ENCODE measurements at regions not wholly inside any gene's neighbourhood (a gene's known extent, or its start where the extent isn't known, plus 50 kb on each side); places are given as distances from the start of the nearest gene placed in this dataset.
A peak's percentile ranks its signal among the peaks of the same experiment; 100 is the strongest.

DNA sequence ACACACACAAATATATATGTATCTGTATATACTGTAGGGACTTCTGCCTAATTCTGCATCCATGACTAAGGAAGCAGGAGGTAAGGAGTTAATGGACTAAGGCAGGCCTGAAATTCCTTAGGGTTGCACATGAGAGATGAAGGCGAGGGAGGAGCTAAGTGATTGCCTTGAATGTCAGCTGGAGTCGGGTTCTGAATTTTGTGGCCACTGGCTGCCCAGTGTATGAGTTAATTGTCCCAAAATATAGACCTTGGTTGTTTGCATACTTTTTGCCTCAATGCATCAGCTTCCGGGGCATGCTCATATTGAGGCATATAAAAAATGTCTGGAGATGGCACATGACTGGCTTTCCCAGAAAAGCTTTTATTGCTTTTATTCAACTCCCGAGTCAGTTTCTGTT lies 245.5 kb downstream of the TDRD3 start:
- TF ChIP-seq, protein P1, sequence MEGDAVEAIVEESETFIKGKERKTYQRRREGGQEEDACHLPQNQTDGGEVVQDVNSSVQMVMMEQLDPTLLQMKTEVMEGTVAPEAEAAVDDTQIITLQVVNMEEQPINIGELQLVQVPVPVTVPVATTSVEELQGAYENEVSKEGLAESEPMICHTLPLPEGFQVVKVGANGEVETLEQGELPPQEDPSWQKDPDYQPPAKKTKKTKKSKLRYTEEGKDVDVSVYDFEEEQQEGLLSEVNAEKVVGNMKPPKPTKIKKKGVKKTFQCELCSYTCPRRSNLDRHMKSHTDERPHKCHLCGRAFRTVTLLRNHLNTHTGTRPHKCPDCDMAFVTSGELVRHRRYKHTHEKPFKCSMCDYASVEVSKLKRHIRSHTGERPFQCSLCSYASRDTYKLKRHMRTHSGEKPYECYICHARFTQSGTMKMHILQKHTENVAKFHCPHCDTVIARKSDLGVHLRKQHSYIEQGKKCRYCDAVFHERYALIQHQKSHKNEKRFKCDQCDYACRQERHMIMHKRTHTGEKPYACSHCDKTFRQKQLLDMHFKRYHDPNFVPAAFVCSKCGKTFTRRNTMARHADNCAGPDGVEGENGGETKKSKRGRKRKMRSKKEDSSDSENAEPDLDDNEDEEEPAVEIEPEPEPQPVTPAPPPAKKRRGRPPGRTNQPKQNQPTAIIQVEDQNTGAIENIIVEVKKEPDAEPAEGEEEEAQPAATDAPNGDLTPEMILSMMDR (conservative IDR thresholded peaks at IDR 0.05; ENCODE audit: control insufficient read depth, insufficient read depth, low read depth, low read length), result no peak
- no peak overlapping the region for H3K4me3 ChIP-seq (ENCODE audit: control insufficient read depth, low read depth, low read length)
- no peak for DNase-seq (ENCODE audit: low read depth)

DNA sequence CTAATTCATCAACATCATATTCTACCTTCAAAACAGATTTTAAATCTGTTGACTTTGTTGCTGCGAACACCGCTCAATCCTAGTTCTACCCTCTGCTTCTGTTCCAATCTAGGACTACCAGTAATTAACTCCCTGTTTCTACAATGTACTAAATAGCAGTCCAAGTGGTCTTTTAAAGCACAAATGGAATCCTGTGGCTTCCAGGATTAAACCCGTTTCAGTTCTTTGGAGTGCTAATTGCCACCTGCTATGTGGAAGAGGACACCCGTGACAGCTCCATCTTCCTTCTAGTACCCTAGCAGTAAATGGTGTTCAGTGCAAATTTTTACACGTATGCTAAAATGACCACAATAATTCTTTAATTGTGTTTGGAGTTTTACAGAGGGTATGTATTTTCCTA lies 232.1 kb downstream of the TDRD3 start:
- no peak overlapping the region for H3K4me3 ChIP-seq (ENCODE audit: control insufficient read depth, low read depth, low read length)
- TF ChIP-seq, protein P1 (conservative IDR thresholded peaks at IDR 0.05; ENCODE audit: control insufficient read depth, insufficient read depth, low read depth, low read length), result no peak
- no peak for DNase-seq (ENCODE audit: low read depth)

DNA sequence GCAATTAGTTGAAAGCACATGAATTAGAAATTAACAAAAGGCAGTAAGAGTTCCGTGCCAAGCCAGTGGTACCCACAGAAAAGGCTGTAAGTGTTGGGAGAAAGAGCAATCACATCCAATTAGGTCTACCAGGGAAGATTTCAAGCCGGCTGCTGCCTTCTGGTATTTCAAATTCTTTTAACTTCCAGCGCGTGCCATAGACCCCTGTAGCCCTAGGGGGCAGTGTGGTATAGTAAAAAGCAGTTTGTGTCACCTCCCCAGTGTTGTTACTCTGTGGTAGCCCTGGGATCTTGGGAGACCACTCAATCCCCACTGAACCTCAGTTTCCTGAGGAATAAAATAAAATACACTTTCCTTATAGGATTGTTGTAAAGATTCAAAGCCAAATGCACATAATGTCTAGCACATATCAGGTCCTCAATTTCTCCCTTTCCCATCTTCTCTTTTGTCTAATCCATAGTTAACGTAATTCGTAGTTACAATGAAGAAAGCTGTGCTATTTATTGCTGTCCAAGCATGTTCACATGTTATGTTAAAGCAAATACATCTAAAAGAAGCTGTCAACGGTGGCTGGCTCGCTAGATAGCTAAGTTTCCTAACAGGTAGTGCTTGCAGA lies 230.2 kb downstream of the TDRD3 start:
- TF ChIP-seq, protein P1 (conservative IDR thresholded peaks at IDR 0.05; ENCODE audit: control insufficient read depth, insufficient read depth, low read depth, low read length), result peak; percentile 69
- no peak overlapping the region for H3K4me3 ChIP-seq (ENCODE audit: control insufficient read depth, low read depth, low read length)
- peak; percentile 18 for DNase-seq (ENCODE audit: low read depth)
